ENCODE measurements at regions not wholly inside any gene's neighbourhood (a gene's known extent, or its start where the extent isn't known, plus 50 kb on each side); places are given as distances from the start of the nearest gene placed in this dataset.
A peak's percentile ranks its signal among the peaks of the same experiment; 100 is the strongest.
"Not testable (repeated sequence)": the region's sequence is repeated elsewhere in the genome, so short reads cannot be mapped to it uniquely, and the experiment has no call there.

- no peak for DNase-seq
Observed at GRCh38 chr2:185274718-185275484, 463.7 kb upstream of the FSIP2 start.

DNA sequence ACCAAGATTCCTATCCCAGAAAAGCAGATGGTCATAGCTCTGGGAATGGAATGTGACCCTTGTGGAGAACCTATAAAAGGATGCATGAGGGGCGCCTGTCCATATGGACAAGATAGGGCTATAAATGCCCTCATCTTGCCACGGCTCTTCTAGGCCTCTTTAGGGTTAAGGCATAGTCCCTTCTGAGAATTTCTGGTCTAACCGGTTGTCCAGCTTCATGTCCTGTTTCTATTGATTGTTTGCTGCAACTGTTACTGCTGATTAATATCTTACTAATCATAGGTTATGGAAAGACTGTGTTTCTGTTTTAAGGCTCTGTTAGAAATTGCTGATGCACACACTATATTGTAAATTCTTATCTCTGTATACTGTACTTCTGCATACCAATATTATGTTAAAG is 462.6 kb upstream of the FSIP2 start:
- not testable (repeated sequence) for DNase-seq

- no peak for DNase-seq
Observed at GRCh38 chr2:185278761-185279160, 459.8 kb upstream of the FSIP2 start.

- DNase-seq, result no peak
Observed at GRCh38 chr2:185279999-185280398, 458.6 kb upstream of the FSIP2 start.

- no peak for DNase-seq
Observed at GRCh38 chr2:185284696-185285095, 453.9 kb upstream of the FSIP2 start.

DNA sequence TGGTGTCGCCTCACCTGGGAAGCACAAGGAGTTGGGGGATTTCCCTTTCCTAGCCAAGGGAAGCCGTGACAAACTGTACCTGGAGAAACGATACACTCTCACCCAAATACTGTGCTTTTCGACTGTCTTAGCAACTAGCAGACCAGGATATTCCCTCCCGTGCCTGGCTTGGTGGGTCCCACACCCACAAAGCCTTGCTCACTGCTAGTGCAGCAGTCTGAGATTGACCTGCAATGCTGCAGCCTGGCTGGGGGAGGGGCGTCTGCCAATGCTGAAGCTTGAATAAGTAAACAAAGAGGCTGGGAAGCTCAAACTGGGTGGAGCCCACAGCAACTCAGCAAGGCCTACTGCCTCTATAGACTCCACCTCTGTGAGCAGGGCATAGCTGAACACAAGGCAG is 448.6 kb upstream of the FSIP2 start:
- DNase-seq, result not testable (repeated sequence)

- peak; percentile 16 for DNase-seq
Observed at GRCh38 chr2:185291035-185291647, 447.5 kb upstream of the FSIP2 start.

DNA sequence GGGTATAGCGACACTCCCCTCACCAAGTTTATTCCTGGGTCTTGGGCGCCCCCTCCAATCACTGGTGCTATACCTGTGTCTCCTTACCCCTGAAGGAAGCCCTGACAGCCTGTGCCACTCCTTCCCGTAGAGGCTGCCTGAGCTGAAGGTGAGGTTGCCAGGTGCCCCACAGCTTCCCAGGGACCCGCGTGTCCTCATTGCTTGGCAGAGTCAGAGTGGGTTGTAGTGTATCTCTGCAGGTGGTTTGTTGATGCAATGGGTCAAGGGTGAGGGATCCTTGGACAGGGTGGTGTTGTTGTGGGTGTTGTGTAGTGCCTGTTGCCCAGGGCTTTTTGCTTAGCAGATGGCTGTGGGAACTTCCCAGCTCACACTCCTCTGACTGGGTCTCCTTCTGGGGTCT is 438.7 kb upstream of the FSIP2 start:
- DNase-seq, result no peak

DNA sequence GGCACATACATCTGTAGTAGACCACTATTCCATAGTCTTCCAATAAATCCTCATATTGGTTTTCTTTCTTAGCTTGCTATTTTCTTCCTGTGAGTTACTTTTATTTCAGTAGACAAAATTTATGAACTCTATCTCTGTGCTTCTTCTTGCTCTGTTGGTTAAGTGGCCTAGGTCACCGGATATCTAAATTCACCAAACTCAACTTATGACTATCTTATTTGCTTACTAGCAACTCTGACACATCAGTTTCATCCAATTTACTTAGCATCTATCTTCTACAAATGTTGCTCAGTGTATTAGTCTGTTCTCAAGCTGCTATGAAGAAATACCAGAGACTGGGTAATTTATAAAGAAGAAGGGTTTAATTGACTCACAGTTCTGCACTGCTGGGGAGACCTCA is 432.5 kb upstream of the FSIP2 start:
- no peak for DNase-seq

DNA sequence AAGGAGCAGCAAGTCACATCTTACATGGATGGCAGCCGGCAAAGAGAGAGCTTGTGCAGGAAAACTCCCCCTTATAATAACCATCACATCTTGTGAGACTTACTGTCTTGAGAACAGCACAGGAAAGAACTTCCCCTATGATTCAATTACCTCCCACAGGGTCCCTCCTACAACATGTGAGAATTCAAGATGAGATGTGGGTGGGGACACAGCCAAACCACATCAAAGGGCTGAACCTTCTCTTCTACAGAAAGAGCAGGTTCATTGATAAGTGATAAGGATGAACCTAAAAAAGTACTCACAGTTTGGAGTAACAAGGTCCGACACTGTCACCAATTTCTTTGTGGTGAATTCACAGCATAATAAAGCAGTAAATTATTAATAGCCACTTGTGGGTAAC is 422.2 kb upstream of the FSIP2 start:
- DNase-seq, result no peak

GRCh38 chr2:185318271-185318724 is 420.3 kb upstream of the FSIP2 start:
- DNase-seq, result no peak

DNA sequence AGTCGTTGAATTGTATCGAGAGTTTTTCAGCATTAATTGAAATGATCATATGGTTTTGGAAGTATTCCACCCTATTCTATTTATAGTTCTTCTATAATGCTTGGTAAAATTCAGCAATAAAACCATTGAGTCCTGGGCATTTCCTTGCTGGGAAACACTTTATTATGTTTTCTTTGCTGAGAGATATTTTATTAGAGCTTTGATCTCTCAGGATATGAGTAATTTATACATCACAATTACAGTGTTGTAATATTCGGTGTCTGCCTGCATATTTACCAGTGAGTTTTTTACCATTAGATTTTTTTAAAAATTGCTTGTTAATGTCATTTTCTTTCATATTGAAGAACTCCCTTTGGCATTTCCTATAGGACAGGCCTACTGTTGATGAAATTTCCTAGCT is 402.7 kb upstream of the FSIP2 start:
- DNase-seq, result no peak

DNA sequence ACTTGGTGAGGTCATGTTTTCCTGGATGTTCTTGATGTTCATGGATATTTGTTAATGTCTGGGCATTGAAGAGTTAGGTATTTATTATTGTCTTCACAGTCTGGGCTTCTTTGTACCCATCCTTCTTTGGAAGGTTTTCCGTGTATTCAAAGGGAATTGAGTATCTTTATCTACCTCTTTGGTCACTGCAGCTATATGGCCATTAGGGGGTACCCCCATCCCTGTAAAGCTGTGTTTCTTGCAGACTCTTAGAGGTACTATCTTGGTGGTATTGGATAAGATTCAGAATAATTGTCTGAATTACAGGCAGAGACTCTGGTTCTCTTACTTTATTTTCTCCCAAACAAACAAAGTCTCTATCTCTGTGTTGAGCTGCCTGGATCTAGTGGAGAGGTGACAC is 401.6 kb upstream of the FSIP2 start:
- no peak for DNase-seq

GRCh38 chr2:185338104-185338503 is 400.5 kb upstream of the FSIP2 start:
- DNase-seq, result no peak

- DNase-seq, result no peak
Observed at GRCh38 chr2:185347445-185347844, 391.2 kb upstream of the FSIP2 start.

DNA sequence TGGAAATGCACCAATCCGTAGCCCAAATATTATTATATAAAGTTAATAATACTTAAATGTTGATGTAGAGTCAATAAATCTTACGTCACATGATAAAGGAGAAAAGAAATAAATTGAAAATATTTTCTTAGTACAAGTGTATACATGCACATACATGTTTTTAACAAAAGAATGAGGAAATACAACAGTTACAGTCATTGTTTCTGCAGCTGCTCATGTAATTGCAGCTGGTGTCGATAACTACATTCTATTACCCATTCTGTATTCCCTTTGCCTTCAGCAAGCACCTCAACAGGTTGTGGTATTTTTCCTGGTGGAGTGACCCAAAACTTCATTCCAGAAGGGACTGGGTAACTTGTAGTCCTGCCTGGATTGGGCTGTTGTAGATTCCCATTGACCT is 377.8 kb upstream of the FSIP2 start:
- DNase-seq, result no peak

DNA sequence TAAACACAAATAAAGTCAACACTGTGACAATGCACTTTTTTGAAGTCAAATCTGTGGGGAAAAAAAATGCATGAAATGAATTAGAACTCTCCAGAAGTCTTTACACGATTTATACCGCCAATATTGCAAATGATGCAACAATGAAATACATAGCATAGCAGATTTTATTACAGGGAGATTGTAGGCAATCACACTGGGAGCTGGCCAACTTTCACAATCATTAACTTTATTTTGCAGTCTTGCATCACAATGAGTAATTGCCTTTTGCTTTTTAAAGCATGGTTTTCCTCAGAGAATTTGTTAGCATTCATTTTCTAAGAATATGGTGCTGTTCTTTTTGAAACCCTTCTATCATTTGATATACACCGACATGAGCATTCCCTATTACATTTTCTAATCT is 366.4 kb upstream of the FSIP2 start:
- no peak for DNase-seq

DNA sequence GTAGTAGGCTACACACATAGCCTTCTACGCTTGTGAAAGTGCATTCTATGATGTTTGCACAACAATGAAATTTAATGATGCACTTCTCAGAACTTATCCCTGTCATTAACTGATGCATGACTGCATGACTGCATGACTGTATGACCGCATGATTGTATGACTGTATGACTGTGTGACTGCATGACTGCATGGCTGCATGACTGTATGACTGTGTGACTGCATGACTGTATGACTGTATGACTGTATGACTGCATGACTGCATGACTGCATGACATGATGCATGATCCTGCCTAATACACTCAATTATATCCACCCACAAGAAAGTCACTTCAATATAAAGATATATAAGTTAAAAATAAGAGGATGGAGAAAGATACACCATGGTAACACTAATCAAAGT is 365.4 kb upstream of the FSIP2 start:
- no peak for DNase-seq

DNA sequence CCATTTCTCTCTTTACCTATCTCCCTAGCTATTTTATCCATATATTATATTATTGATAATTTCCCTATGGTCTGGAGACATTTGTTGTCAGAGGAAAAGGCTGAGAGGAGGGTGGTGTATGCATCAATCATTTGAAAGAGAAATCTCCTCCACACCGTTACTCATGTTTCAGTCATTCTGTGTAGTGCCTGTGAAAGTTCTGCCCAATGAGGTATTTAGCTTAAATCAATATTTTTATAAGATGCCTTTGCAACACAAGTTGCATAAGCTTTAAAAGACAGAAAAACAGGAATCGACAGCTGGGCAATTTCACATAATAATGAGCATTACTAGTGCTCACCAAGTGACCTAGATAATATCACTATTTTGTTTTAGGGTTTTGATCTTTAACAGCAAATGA is 363.7 kb upstream of the FSIP2 start:
- no peak for DNase-seq

DNA sequence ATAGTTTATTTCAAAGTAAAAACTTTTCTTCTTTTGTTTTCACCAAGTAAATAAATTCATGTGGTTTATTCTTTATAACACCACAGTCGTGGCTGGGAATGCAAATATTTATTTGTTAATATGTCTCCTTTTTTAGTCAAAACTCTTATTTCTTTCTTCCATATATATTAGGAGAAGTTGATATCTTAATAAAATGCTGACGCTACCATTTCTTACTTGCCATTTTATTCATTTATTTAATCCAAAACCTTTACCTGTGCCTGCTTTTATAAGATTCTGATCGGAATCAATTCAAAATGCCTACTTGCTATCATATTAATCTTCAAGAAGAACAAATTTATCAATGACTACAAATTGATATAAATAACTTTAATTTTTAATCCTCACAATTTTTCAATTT is 362.9 kb upstream of the FSIP2 start:
- DNase-seq, result no peak

- DNase-seq, result no peak
Observed at GRCh38 chr2:185381631-185382030, 357.0 kb upstream of the FSIP2 start.

GRCh38 chr2:185384822-185385560 is 353.6 kb upstream of the FSIP2 start:
- no peak for DNase-seq

DNA sequence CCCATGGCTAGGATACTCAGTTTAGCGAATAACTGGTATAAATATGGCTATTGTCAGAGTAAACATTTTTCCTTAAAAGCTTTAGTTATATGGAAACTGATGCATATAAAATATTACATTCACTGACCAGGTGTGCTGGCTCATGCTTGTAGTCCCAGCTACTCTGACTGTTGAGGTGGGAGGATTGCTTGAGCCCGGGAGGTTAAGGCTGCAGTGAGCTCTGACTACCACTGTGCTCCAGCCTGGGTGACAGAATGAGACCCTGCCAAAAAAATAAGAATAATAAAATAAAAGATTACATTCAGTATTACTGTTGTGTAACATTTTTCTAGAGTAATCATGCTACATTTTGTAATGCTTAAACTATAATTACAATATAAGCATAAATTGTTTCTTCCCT is 350.4 kb upstream of the FSIP2 start:
- DNase-seq, result no peak

DNA sequence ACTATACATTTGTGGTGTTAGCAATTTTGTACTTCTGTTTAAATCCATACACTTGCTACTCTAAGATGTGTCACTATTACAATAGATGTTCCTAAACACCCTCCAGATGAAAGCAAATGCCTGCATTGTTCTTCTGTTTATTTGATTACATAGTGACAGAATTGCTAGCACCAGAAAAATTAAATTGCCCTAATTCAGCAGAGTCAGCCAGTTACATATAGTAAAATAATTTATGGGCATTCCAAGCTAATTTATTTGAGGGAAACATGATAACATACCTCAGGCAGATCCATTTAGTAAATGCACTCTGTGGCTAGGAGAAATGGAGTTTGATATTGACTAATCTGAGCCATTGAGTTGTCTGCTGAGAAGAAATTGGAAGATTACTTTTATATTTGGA is 347.1 kb upstream of the FSIP2 start:
- DNase-seq, result no peak
